ENCODE measurements at regions not wholly inside any gene's neighbourhood (a gene's known extent, or its start where the extent isn't known, plus 50 kb on each side); places are given as distances from the start of the nearest gene placed in this dataset.

- TF ChIP-seq POLR2A (IDR thresholded peaks at IDR 0.05), result no peak
- TF ChIP-seq CTCF (IDR thresholded peaks at IDR 0.05), result no peak
- no peak for TF ChIP-seq POLR2AphosphoS5 (IDR thresholded peaks at IDR 0.05)
- no peak for TF ChIP-seq EP300 (IDR thresholded peaks at IDR 0.05)
Observed at GRCh38 chr7:76123316-76123715, 75.4 kb downstream of the MDH2 start.

Data from sigmoid colon (tissue), 4 donors.